Brain microvascular endothelial cell (primary cell): ENCODE measurements at regions not wholly inside any gene's neighbourhood (a gene's known extent, or its start where the extent isn't known, plus 50 kb on each side); places are given as distances from the start of the nearest gene placed in this dataset.

Experiments
- DNase-seq: peaks from one replicate; pipeline ENCODE4 v3.0.0-alpha.2; 2020
- H3K27ac ChIP-seq: fragments of 250-450 bp; sonication (Bioruptor Pico); 2 replicates; pipeline ENCODE4 v1.5.1; 2020; ENCODE audit warnings: mild to moderate bottlenecking, moderate library complexity
- H3K27me3 ChIP-seq: fragments of 250-450 bp; sonication (Bioruptor Pico); replicated peaks from 2 replicates; pipeline ENCODE4 v1.5.1; 2020; ENCODE audit warnings: mild to moderate bottlenecking
- H3K36me3 ChIP-seq: fragments of 250-450 bp; sonication (Bioruptor Pico); replicated peaks from 2 replicates; pipeline ENCODE4 v1.5.1; 2020; ENCODE audit warnings: mild to moderate bottlenecking
- H3K4me3 ChIP-seq: 2 replicates; pipeline ENCODE4 v1.5.1; 2011; ENCODE audit warnings: low read depth, mild to moderate bottlenecking, control low read depth, low read length, moderate library complexity
- CTCF ChIP-seq: IDR thresholded peaks from 2 replicates; pipeline ENCODE4 v1.5.1; 2011; ENCODE audit warnings: low read depth, mild to moderate bottlenecking, moderate library complexity, low read length, control low read depth, inconsistent platforms; ENCODE audit errors: missing control alignments
- in situ Hi-C: cut with HindIII; loops from 2 replicates; pipeline ENCODE4 v1.10.0; 2017; ENCODE audit warnings: low sequenced_read_pairs, low pct_ligation_motif_present

- H3K36me3 ChIP-seq, result no peaks in the 10 kb centered on the region
- H3K27me3 ChIP-seq, result peaks cover 59% of the 10 kb centered on the region
- in situ Hi-C loops, result no loop called here
- H3K27ac ChIP-seq, result no peak overlapping the region
- H3K4me3 ChIP-seq, result no peak overlapping the region
- no peak for TF ChIP-seq CTCF
- no peak for DNase-seq
These were observed 215.3 kb downstream of the OPA1 start for GRCh38 chr3:193808317-193808716.

- H3K27me3 ChIP-seq, result peaks cover 55% of the 10 kb centered on the region
- H3K4me3 ChIP-seq, result no peak overlapping the region
- in situ Hi-C loops, result no loop called here
- no peaks in the 10 kb centered on the region for H3K36me3 ChIP-seq
- no peak for DNase-seq
- H3K27ac ChIP-seq, result no peak overlapping the region
- TF ChIP-seq CTCF, result no peak
These were observed 216.1 kb downstream of the OPA1 start for GRCh38 chr3:193809106-193809505.

- Histone ChIP-seq H3K27me3 (peaks cover 52% of the 10 kb centered on the region), H3K4me3 (no peak overlapping the region), H3K36me3 (no peaks in the 10 kb centered on the region), H3K27ac (no peak overlapping the region)
- in situ Hi-C loops, result no loop called here
- no peak for TF ChIP-seq CTCF
- DNase-seq, result no peak
These were observed 219.2 kb downstream of the OPA1 start for GRCh38 chr3:193812078-193812725.

- no peak overlapping the region for H3K27ac ChIP-seq
- no peaks in the 10 kb centered on the region for H3K36me3 ChIP-seq
- H3K27me3 ChIP-seq, result peaks cover 46% of the 10 kb centered on the region
- H3K4me3 ChIP-seq, result no peak overlapping the region
- no peak for TF ChIP-seq CTCF
- in situ Hi-C loops, result no loop called here
- DNase-seq, result no peak
These were observed 219.9 kb downstream of the OPA1 start for GRCh38 chr3:193812791-193813500.

- TF ChIP-seq CTCF, result no peak
- no peak for DNase-seq
- in situ Hi-C loops, result no loop called here
These were observed 220.5 kb downstream of the OPA1 start for GRCh38 chr3:193813501-193813830.

More at GRCh38 chr3:193813501-193813830, 220.5 kb downstream of the OPA1 start:
- Histone ChIP-seq H3K4me3 (no peak overlapping the region), H3K27me3 (peaks cover 41% of the 10 kb centered on the region), H3K36me3 (no peaks in the 10 kb centered on the region), H3K27ac (no peak overlapping the region)
